Gastrocnemius medialis (tissue), 4 donors: ENCODE measurements at regions not wholly inside any gene's neighbourhood (a gene's known extent, or its start where the extent isn't known, plus 50 kb on each side); places are given as distances from the start of the nearest gene placed in this dataset.
A peak's percentile ranks its signal among the peaks of the same experiment; 100 is the strongest.

Experiments used
- ATAC-seq, 2 donors: fragments of 150-250 bp; one replicate each; pipeline ENCODE4 v1.9.1; 2016
- DNase-seq, 2 donors: peaks; one replicate each; pipeline ENCODE4 v3.0.0-alpha.2; 2019
- H3K27ac ChIP-seq, 4 donors: fragments of 200-600 bp; sonication (generic); 1 replicate in 1 of 4; 2 replicates in 3 of 4; pipeline ENCODE4 v1.5.1; 2016 to 2018; ENCODE audit warnings: mild to moderate bottlenecking in 2 of 4, moderate library complexity in 1 of 4
- H3K27me3 ChIP-seq, 3 donors: fragments of 200-600 bp; sonication (generic) in 2 of 3; 1 replicate in 1 of 3; 2 replicates in 2 of 3; pipeline versions ENCODE4 v1.5.1 to v1.6.0; 2016 to 2019; ENCODE audit warnings: mild to moderate bottlenecking in 1 of 3, moderate library complexity in 1 of 3
- H3K36me3 ChIP-seq, 2 donors: fragments of 200-600 bp; sonication (generic) in 1 of 2; one replicate each; pipeline ENCODE4 v1.5.1; 2017 to 2018
- H3K4me1 ChIP-seq, 2 donors: fragments of 200-600 bp; sonication (generic) in 1 of 2; one replicate each; pipeline ENCODE4 v1.5.1; 2016 to 2017; ENCODE audit warnings: mild to moderate bottlenecking in 2 of 2
- H3K4me3 ChIP-seq, 4 donors: fragments of 200-600 bp; sonication (generic) in 3 of 4; 1 replicate in 1 of 4; 2 replicates in 3 of 4; pipeline ENCODE4 v1.5.1; 2016 to 2019; ENCODE audit warnings: mild to moderate bottlenecking in 2 of 4
- H3K9me3 ChIP-seq, 3 donors: fragments of 200-600 bp; sonication (generic) in 2 of 3; 1 replicate in 1 of 3; 2 replicates in 2 of 3; pipeline ENCODE4 v1.5.1; 2016 to 2019
- CTCF ChIP-seq, 5 experiments: fragments of 450-650 bp in 3 of 5; fragments of 200-600 bp in 2 of 5; sonication (generic) in 2 of 5; IDR thresholded peaks in 4 of 5; conservative IDR thresholded peaks in 1 of 5; 1 replicate in 4 of 5; 2 replicates in 1 of 5; pipeline ENCODE4 v1.5.1; 2016 to 2019; ENCODE audit warnings: antibody characterized with exemption in 5 of 5, mild to moderate bottlenecking in 3 of 5, moderate library complexity in 3 of 5
- POLR2A ChIP-seq, 2 donors: fragments of 450-650 bp; IDR thresholded peaks; one replicate each; pipeline ENCODE4 v1.6.1; 2017; ENCODE audit warnings: antibody characterized with exemption in 2 of 2, mild to moderate bottlenecking in 2 of 2, moderate library complexity in 2 of 2
- in situ Hi-C, 4 donors: fragments of 200-750 bp; cut with MboI; loops; one replicate each; pipeline versions ENCODE4 v1.15.0 to v1.8.0; 2017; ENCODE audit warnings: low sequenced_read_pairs in 4 of 4
- intact Hi-C: fragments of 100-400 bp; cut with DNase I; formaldehyde crosslinking; loops from one replicate; pipeline ENCODE4 v1.15.1; 2023; ENCODE audit warnings: low total_unique reads

- intact Hi-C loops = no loop called here
- no peak overlapping the region for H3K27ac ChIP-seq
- no peaks in the 10 kb centered on the region for H3K4me1 ChIP-seq
Measured at GRCh38 chr5:68099327-68099726, 116.2 kb upstream of the PIK3R1 start.

GRCh38 chr5:68093455-68094159 is 121.9 kb upstream of the PIK3R1 start:
- Histone ChIP-seq H3K4me3 (no peak overlapping the region), H3K4me1 (no peaks in the 10 kb centered on the region), H3K36me3 (no peaks in the 10 kb centered on the region), H3K9me3 (no peaks in the 10 kb centered on the region), H3K27me3 (no peaks in the 10 kb centered on the region), H3K27ac (no peak overlapping the region)
- DNase-seq = no peak
- in situ Hi-C loops = no loop called here
- intact Hi-C loops = no loop called here
- peak; percentile 81 to 86 for ATAC-seq
- TF ChIP-seq CTCF (IDR thresholded peaks at IDR 0.05 in 4 of 5, conservative IDR thresholded peaks at IDR 0.05 in 1 of 5) = no peak

More at GRCh38 chr5:68099327-68099726, 116.2 kb upstream of the PIK3R1 start:
- H3K4me3 ChIP-seq = no peak overlapping the region
- H3K27me3 ChIP-seq = no peaks in the 10 kb centered on the region
- H3K36me3 ChIP-seq = no peaks in the 10 kb centered on the region
- in situ Hi-C loops = no loop called here
- H3K9me3 ChIP-seq = no peaks in the 10 kb centered on the region
- no peak for TF ChIP-seq POLR2A (IDR thresholded peaks at IDR 0.05)
- no peak for TF ChIP-seq CTCF (IDR thresholded peaks at IDR 0.05 in 4 of 5, conservative IDR thresholded peaks at IDR 0.05 in 1 of 5)
- no peak for DNase-seq
- ATAC-seq = no peak

- no peak overlapping the region for H3K4me3 ChIP-seq
- H3K4me1 ChIP-seq = peaks cover 14 to 17% of the 10 kb centered on the region in 2 donors
- no peaks in the 10 kb centered on the region for H3K27me3 ChIP-seq
- ATAC-seq (no peak), DNase-seq (no peak)
- no peak overlapping the region for H3K27ac ChIP-seq
- in situ Hi-C loops = no loop called here
- H3K36me3 ChIP-seq = no peaks in the 10 kb centered on the region
- H3K9me3 ChIP-seq = no peaks in the 10 kb centered on the region
- intact Hi-C loops = no loop called here
- TF ChIP-seq POLR2A (IDR thresholded peaks at IDR 0.05) = no peak
- TF ChIP-seq CTCF (IDR thresholded peaks at IDR 0.05 in 4 of 5, conservative IDR thresholded peaks at IDR 0.05 in 1 of 5) = no peak
Measured at GRCh38 chr5:68088302-68088701, 127.3 kb upstream of the PIK3R1 start.

GRCh38 chr5:68087866-68088265 is 127.7 kb upstream of the PIK3R1 start:
- ATAC-seq (no peak), DNase-seq (no peak)
- no peak overlapping the region for H3K27ac ChIP-seq
- H3K4me1 ChIP-seq = peaks cover 14 to 17% of the 10 kb centered on the region in 2 donors
- no peak for TF ChIP-seq CTCF (IDR thresholded peaks at IDR 0.05 in 4 of 5, conservative IDR thresholded peaks at IDR 0.05 in 1 of 5)
- no peak for TF ChIP-seq POLR2A (IDR thresholded peaks at IDR 0.05)
- no peak overlapping the region for H3K4me3 ChIP-seq
- H3K36me3 ChIP-seq = no peaks in the 10 kb centered on the region
- intact Hi-C loops = no loop called here
- no peaks in the 10 kb centered on the region for H3K9me3 ChIP-seq
- in situ Hi-C loops = no loop called here
- H3K27me3 ChIP-seq = no peaks in the 10 kb centered on the region

GRCh38 chr5:68086857-68087256 is 128.7 kb upstream of the PIK3R1 start:
- no peak overlapping the region for H3K4me3 ChIP-seq
- in situ Hi-C loops (no loop called here), intact Hi-C loops (no loop called here)
- peak; percentile 80 to 83 for ATAC-seq
- peak overlapping the region in 1 of 4 donors; percentile 19 for H3K27ac ChIP-seq
- no peaks in the 10 kb centered on the region for H3K9me3 ChIP-seq
- TF ChIP-seq POLR2A (IDR thresholded peaks at IDR 0.05) (no peak), CTCF (IDR thresholded peaks at IDR 0.05 in 4 of 5, conservative IDR thresholded peaks at IDR 0.05 in 1 of 5) (no peak)
- no peaks in the 10 kb centered on the region for H3K36me3 ChIP-seq
- H3K27me3 ChIP-seq = no peaks in the 10 kb centered on the region
- H3K4me1 ChIP-seq = peaks cover 14 to 17% of the 10 kb centered on the region in 2 donors
- DNase-seq = peak; percentile 23 to 44
